AG09319 (cell line): ENCODE measurements at regions not wholly inside any gene's neighbourhood (a gene's known extent, or its start where the extent isn't known, plus 50 kb on each side); places are given as distances from the start of the nearest gene placed in this dataset.
"Not testable (repeated sequence)": the region's sequence is repeated elsewhere in the genome, so short reads cannot be mapped to it uniquely, and the experiment has no call there.

ENCODE experiments used
- DNase-seq: peaks from one replicate; pipeline ENCODE4 v3.0.0-alpha.2; 2010; ENCODE audit warnings: low read depth; ENCODE audit errors: extremely low read depth
- CTCF ChIP-seq: IDR thresholded peaks from 2 replicates; pipeline ENCODE4 v1.5.1; 2011; ENCODE audit warnings: low read depth, mild to moderate bottlenecking, inconsistent platforms, low read length, moderate library complexity

- TF ChIP-seq CTCF: no peak
- DNase-seq: no peak
Measured at GRCh38 chr15:75779504-75779903, 63.7 kb upstream of the UBE2Q2 start.

- DNase-seq: not testable (repeated sequence)
Measured at GRCh38 chr15:75776871-75777610, 64.4 kb upstream of the CSPG4 start.

- no peak for DNase-seq
- no peak for TF ChIP-seq CTCF
Measured at GRCh38 chr15:75776065-75776423, 63.4 kb upstream of the CSPG4 start.

GRCh38 chr15:75775296-75776064 is 62.8 kb upstream of the CSPG4 start:
- DNase-seq: no peak
- no peak for TF ChIP-seq CTCF

GRCh38 chr15:75773974-75774373 is 61.3 kb upstream of the CSPG4 start:
- not testable (repeated sequence) for DNase-seq

- not testable (repeated sequence) for DNase-seq
Measured at GRCh38 chr15:75771054-75771453, 58.4 kb upstream of the CSPG4 start.

GRCh38 chr15:75770131-75770530 is 57.5 kb upstream of the CSPG4 start:
- no peak for TF ChIP-seq CTCF
- no peak for DNase-seq

- not testable (repeated sequence) for DNase-seq
Measured at GRCh38 chr15:75768526-75768925, 55.9 kb upstream of the CSPG4 start.

GRCh38 chr15:75765551-75766305 is 53.1 kb upstream of the CSPG4 start:
- not testable (repeated sequence) for DNase-seq

GRCh38 chr15:75764845-75765550 is 52.4 kb upstream of the CSPG4 start:
- DNase-seq: not testable (repeated sequence)

GRCh38 chr15:75763635-75764600 is 51.3 kb upstream of the CSPG4 start:
- DNase-seq: not testable (repeated sequence)
